Thyroid gland (tissue), 4 donors: ENCODE measurements at regions not wholly inside any gene's neighbourhood (a gene's known extent, or its start where the extent isn't known, plus 50 kb on each side); places are given as distances from the start of the nearest gene placed in this dataset.
"Not testable (repeated sequence)": the region's sequence is repeated elsewhere in the genome, so short reads cannot be mapped to it uniquely, and the experiment has no call there.

Source experiments
- DNase-seq, 2 donors: peaks; one replicate each; pipeline ENCODE4 v3.0.0-alpha.2; 2019
- H3K27ac ChIP-seq, 3 donors: fragments of 200-600 bp; sonication (generic); 1 replicate in 2 of 3; 2 replicates in 1 of 3; pipeline ENCODE4 v1.5.1; 2016 to 2019; ENCODE audit warnings: mild to moderate bottlenecking in 1 of 3, moderate library complexity in 1 of 3
- H3K27me3 ChIP-seq: fragments of 200-600 bp; sonication (generic); one replicate; pipeline ENCODE4 v1.5.1; 2019
- H3K36me3 ChIP-seq, 2 donors: fragments of 200-600 bp; sonication (generic); one replicate each; pipeline ENCODE4 v1.5.1; 2016 to 2019
- H3K4me1 ChIP-seq, 2 donors: fragments of 200-600 bp; sonication (generic); one replicate each; pipeline ENCODE4 v1.5.1; 2017 to 2019
- H3K4me3 ChIP-seq, 3 donors: fragments of 200-600 bp; sonication (generic); replicated peaks in 1 of 3; 1 replicate in 2 of 3; 2 replicates in 1 of 3; pipeline ENCODE4 v1.5.1; 2016; ENCODE audit warnings: mild to moderate bottlenecking in 1 of 3
- H3K9me3 ChIP-seq: fragments of 200-600 bp; sonication (generic); one replicate; pipeline ENCODE4 v1.5.1; 2017
- CTCF ChIP-seq, 6 experiments: fragments of 200-600 bp in 3 of 6; fragments of 450-650 bp in 3 of 6; sonication (generic) in 3 of 6; IDR thresholded peaks; one replicate each; pipeline ENCODE4 v1.5.1; 2016 to 2019; ENCODE audit warnings: antibody characterized with exemption in 6 of 6, mild to moderate bottlenecking in 2 of 6, inconsistent platforms in 1 of 6, moderate library complexity in 1 of 6
- POLR2A ChIP-seq, 2 donors: fragments of 450-650 bp; IDR thresholded peaks; one replicate each; pipeline ENCODE4 v1.6.1; 2017; ENCODE audit warnings: antibody characterized with exemption in 2 of 2, mild to moderate bottlenecking in 2 of 2, moderate library complexity in 1 of 2
- WGBS, 2 donors: methylation state at CpG; one replicate each; pipeline ENCODE4 v1.1.5; 2017; 5-methylcytosine and 5-hydroxymethylcytosine counted together
- intact Hi-C: fragments of 100-400 bp; cut with DNase I; formaldehyde crosslinking; loops from one replicate; pipeline ENCODE4 v1.15.1; 2023

- Histone ChIP-seq H3K27me3 (no peaks in the 10 kb centered on the region), H3K4me3 (no peak overlapping the region), H3K36me3 (no peaks in the 10 kb centered on the region), H3K27ac (no peak overlapping the region), H3K9me3 (no peaks in the 10 kb centered on the region), H3K4me1 (no peaks in the 10 kb centered on the region)
- 72 to 86% methylated on average over 6 of the region's 6 CpGs for WGBS, 2 donors
- TF ChIP-seq CTCF (IDR thresholded peaks at IDR 0.05) (no peak), POLR2A (IDR thresholded peaks at IDR 0.05) (no peak)
- DNase-seq = no peak
- intact Hi-C loops = no loop called here
Measured at GRCh38 chr3:130569461-130570365, 52.7 kb downstream of the COL6A6 start.

GRCh38 chr3:130572769-130573168 lies 55.8 kb downstream of the COL6A6 start:
- Histone ChIP-seq H3K9me3 (no peaks in the 10 kb centered on the region), H3K27me3 (no peaks in the 10 kb centered on the region), H3K27ac (no peak overlapping the region), H3K4me3 (no peak overlapping the region), H3K36me3 (no peaks in the 10 kb centered on the region), H3K4me1 (peaks cover 15 to 16% of the 10 kb centered on the region in 2 donors)
- no peak for TF ChIP-seq CTCF (IDR thresholded peaks at IDR 0.05)
- no peak for TF ChIP-seq POLR2A (IDR thresholded peaks at IDR 0.05)
- 69 to 80% methylated on average over 2 of the region's 2 CpGs for WGBS, 2 donors
- DNase-seq = no peak
- intact Hi-C loops = no loop called here

GRCh38 chr3:130576375-130577266 lies 59.6 kb downstream of the COL6A6 start:
- peaks cover 15 to 21% of the 10 kb centered on the region in 2 donors for H3K4me1 ChIP-seq
- intact Hi-C loops = no loop called here
- DNase-seq = no peak
- TF ChIP-seq POLR2A (IDR thresholded peaks at IDR 0.05) = no peak
- no peak for TF ChIP-seq CTCF (IDR thresholded peaks at IDR 0.05)
- no peaks in the 10 kb centered on the region for H3K9me3 ChIP-seq
- H3K27ac ChIP-seq = peak overlapping the region; percentile 49 to 65 (median 51)
- no peak overlapping the region for H3K4me3 ChIP-seq
- no peaks in the 10 kb centered on the region for H3K27me3 ChIP-seq
- 70 to 71% methylated on average over 3 of the region's 3 CpGs for WGBS, 2 donors
- no peaks in the 10 kb centered on the region for H3K36me3 ChIP-seq

GRCh38 chr3:130582457-130583153 lies 65.6 kb downstream of the COL6A6 start:
- Histone ChIP-seq H3K4me3 (no peak overlapping the region), H3K27ac (no peak overlapping the region), H3K27me3 (no peaks in the 10 kb centered on the region), H3K9me3 (no peaks in the 10 kb centered on the region), H3K36me3 (no peaks in the 10 kb centered on the region), H3K4me1 (peaks cover 4 to 15% of the 10 kb centered on the region in 2 donors)
- TF ChIP-seq POLR2A (IDR thresholded peaks at IDR 0.05) (no peak), CTCF (IDR thresholded peaks at IDR 0.05) (no peak)
- intact Hi-C loops = no loop called here
- no peak for DNase-seq

- H3K27ac ChIP-seq, H3K36me3 ChIP-seq, H3K9me3 ChIP-seq, H3K4me1 ChIP-seq, DNase-seq, H3K27me3 ChIP-seq, H3K4me3 ChIP-seq, intact Hi-C loops: not testable (repeated sequence)
- WGBS, 2 donors = 72 to 84% methylated on average over 1 of the region's 1 CpG
Measured at GRCh38 chr3:130594749-130595148, 77.8 kb downstream of the COL6A6 start.
